Inferior parietal cortex (tissue), 1 donor: ENCODE measurements at regions not wholly inside any gene's neighbourhood (a gene's known extent, or its start where the extent isn't known, plus 50 kb on each side); places are given as distances from the start of the nearest gene placed in this dataset.
"Not testable (repeated sequence)": the region's sequence is repeated elsewhere in the genome, so short reads cannot be mapped to it uniquely, and the experiment has no call there.

Experiments used
- DNase-seq: peaks from one replicate; pipeline ENCODE4 v3.0.0-alpha.2; 2016; ENCODE audit errors: extremely low spot score

GRCh38 chrX:16067886-16068515 lies 55.4 kb upstream of the GRPR start:
- no peak for DNase-seq

- no peak for DNase-seq
These were observed 59.4 kb upstream of the GRPR start for GRCh38 chrX:16063921-16064320.

- no peak for DNase-seq
These were observed 60.2 kb upstream of the GRPR start for GRCh38 chrX:16063141-16063540.

- no peak for DNase-seq
These were observed 62.1 kb upstream of the GRPR start for GRCh38 chrX:16061296-16061695.

GRCh38 chrX:16060252-16060651 lies 63.1 kb upstream of the GRPR start:
- no peak for DNase-seq

- not testable (repeated sequence) for DNase-seq
These were observed 74.2 kb upstream of the GRPR start for GRCh38 chrX:16049126-16049525.

- DNase-seq = no peak
These were observed 80.4 kb upstream of the GRPR start for GRCh38 chrX:16042980-16043379.

GRCh38 chrX:16039834-16040233 lies 83.5 kb upstream of the GRPR start:
- DNase-seq = no peak

- no peak for DNase-seq
These were observed 84.0 kb upstream of the GRPR start for GRCh38 chrX:16039363-16039762.

- DNase-seq = no peak
These were observed 90.0 kb upstream of the GRPR start for GRCh38 chrX:16033331-16033730.

- no peak for DNase-seq
These were observed 94.8 kb upstream of the GRPR start for GRCh38 chrX:16028576-16028975.

GRCh38 chrX:16023790-16024734 lies 99.3 kb upstream of the GRPR start:
- DNase-seq = no peak

- no peak for DNase-seq
These were observed 100.7 kb upstream of the GRPR start for GRCh38 chrX:16022580-16023200.

- DNase-seq = no peak
These were observed 105.1 kb upstream of the GRPR start for GRCh38 chrX:16018291-16018690.

- no peak for DNase-seq
These were observed 109.2 kb upstream of the GRPR start for GRCh38 chrX:16014171-16014570.

- no peak for DNase-seq
These were observed 111.1 kb upstream of the GRPR start for GRCh38 chrX:16012250-16012649.

GRCh38 chrX:16005917-16006316 lies 117.4 kb upstream of the GRPR start:
- no peak for DNase-seq

- no peak for DNase-seq
These were observed 121.2 kb upstream of the GRPR start for GRCh38 chrX:16002185-16002584.

- no peak for DNase-seq
These were observed 125.0 kb upstream of the GRPR start for GRCh38 chrX:15998350-15998749.

- DNase-seq = no peak
These were observed 133.6 kb upstream of the GRPR start for GRCh38 chrX:15989716-15990115.

- no peak for DNase-seq
These were observed 134.3 kb upstream of the AP1S2 start for GRCh38 chrX:15988661-15989603.

GRCh38 chrX:15985937-15986336 lies 131.3 kb upstream of the AP1S2 start:
- DNase-seq = no peak
